ENCODE measurements at regions not wholly inside any gene's neighbourhood (a gene's known extent, or its start where the extent isn't known, plus 50 kb on each side); places are given as distances from the start of the nearest gene placed in this dataset.
"Not testable (repeated sequence)": the region's sequence is repeated elsewhere in the genome, so short reads cannot be mapped to it uniquely, and the experiment has no call there.

DNA sequence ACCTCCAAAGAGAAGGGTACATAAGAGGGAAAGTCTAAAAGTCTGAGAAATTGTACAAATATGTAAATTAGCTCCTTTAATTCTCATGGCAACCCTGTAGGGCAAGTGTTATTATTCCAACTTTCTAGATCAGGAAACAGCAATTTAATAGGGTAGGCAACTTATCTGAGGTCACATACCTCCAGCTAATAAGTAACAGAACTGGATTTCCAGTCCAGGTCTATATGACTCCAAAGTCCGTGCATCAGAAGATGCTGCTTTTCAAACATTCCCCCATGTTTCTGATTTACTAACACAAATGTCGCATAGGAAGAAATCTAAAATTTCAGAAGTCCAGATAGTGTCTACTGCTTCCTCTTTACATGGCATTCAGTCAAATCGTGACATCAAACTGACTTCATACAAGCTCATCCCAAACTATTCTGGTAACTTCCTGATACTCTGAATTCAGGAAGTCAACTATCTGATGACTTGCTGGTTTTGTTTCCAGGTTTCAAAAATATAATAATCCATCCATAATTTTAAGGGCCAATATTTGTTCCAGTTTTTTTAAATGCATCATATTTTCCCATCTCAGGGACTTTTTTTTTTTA lies 419.3 kb upstream of the ACVR2A start:
- DNase-seq = no peak
- Histone ChIP-seq H3K4me3 (no peak overlapping the region), H3K9me3 (no peaks in the 10 kb centered on the region), H3K4me1 (no peaks in the 10 kb centered on the region), H3K27ac (no peak overlapping the region), H3K36me3 (no peaks in the 10 kb centered on the region), H3K27me3 (no peaks in the 10 kb centered on the region)
- TF ChIP-seq POLR2A (IDR thresholded peaks at IDR 0.05) = no peak
- TF ChIP-seq, protein P1, sequence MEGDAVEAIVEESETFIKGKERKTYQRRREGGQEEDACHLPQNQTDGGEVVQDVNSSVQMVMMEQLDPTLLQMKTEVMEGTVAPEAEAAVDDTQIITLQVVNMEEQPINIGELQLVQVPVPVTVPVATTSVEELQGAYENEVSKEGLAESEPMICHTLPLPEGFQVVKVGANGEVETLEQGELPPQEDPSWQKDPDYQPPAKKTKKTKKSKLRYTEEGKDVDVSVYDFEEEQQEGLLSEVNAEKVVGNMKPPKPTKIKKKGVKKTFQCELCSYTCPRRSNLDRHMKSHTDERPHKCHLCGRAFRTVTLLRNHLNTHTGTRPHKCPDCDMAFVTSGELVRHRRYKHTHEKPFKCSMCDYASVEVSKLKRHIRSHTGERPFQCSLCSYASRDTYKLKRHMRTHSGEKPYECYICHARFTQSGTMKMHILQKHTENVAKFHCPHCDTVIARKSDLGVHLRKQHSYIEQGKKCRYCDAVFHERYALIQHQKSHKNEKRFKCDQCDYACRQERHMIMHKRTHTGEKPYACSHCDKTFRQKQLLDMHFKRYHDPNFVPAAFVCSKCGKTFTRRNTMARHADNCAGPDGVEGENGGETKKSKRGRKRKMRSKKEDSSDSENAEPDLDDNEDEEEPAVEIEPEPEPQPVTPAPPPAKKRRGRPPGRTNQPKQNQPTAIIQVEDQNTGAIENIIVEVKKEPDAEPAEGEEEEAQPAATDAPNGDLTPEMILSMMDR (IDR thresholded peaks at IDR 0.05) = no peak
- intact Hi-C loops (cut with DNase I; ENCODE audit: low total_unique reads) = no loop called here

DNA sequence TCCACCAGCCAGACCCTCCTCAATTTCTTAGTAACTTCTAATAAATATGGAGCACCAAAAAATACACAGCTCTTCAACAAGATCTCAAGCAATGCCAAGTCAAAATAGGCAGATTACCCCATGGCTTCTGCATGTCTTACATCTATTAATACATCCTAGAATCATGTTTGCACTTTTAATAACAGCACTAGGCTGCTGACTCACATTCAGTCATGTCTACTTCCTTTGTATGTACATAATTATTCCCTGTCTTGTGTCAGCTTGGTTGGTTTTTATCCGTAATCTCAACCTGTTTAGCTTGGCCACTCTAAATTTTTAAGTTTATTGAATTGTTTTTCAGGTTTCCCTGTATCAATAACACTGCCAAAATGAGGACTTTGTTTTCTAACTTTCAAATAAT lies 420.1 kb upstream of the ACVR2A start:
- intact Hi-C loops (cut with DNase I; ENCODE audit: low total_unique reads) = no loop called here
- H3K36me3 ChIP-seq = no peaks in the 10 kb centered on the region
- TF ChIP-seq POLR2A (IDR thresholded peaks at IDR 0.05) = no peak
- TF ChIP-seq, protein P1 (IDR thresholded peaks at IDR 0.05) = no peak
- no peaks in the 10 kb centered on the region for H3K27me3 ChIP-seq
- no peak overlapping the region for H3K27ac ChIP-seq
- no peak for DNase-seq
- no peaks in the 10 kb centered on the region for H3K4me1 ChIP-seq
- H3K4me3 ChIP-seq = no peak overlapping the region
- H3K9me3 ChIP-seq = no peaks in the 10 kb centered on the region

DNA sequence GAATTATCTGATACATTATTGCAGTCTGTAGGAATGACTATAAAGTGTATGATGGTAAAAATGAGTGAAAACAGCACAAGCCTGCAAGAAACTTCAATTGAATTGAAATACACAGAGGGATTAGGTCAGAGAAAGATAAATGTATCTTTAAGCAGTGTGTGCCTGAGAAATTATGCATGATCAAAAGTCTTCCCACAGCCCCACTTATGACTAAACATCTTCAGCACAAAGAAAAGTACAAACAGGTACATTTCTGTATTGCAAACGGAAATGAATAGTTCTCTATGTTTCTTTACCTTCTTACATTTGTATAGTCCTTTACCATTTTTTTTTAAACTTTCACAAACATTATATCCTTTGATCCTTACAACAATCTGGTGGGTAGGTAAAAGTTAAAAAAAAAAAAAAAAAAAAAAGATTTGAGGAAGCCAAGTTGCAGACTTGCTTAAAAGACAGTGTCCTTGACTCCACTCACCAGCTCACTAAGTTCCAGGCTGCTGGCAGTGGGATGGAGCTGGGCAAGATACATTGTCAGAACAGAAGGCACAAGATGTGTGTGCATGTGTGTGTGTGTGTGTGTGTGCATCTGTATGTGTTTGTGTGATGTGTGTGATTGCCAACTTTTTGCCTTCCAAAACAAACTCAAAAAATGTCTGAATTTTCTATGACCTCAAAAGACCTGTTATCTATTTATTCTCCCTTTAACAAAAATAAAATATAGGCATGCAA lies 423.7 kb upstream of the ACVR2A start:
- intact Hi-C loops (cut with DNase I; ENCODE audit: low total_unique reads) = no loop called here
- no peak overlapping the region for H3K27ac ChIP-seq
- H3K9me3 ChIP-seq = no peaks in the 10 kb centered on the region
- TF ChIP-seq, protein P1 (IDR thresholded peaks at IDR 0.05) = no peak
- TF ChIP-seq POLR2A (IDR thresholded peaks at IDR 0.05) = no peak
- no peaks in the 10 kb centered on the region for H3K27me3 ChIP-seq
- H3K4me1 ChIP-seq = no peaks in the 10 kb centered on the region
- H3K4me3 ChIP-seq = no peak overlapping the region
- H3K36me3 ChIP-seq = no peaks in the 10 kb centered on the region
- no peak for DNase-seq

DNA sequence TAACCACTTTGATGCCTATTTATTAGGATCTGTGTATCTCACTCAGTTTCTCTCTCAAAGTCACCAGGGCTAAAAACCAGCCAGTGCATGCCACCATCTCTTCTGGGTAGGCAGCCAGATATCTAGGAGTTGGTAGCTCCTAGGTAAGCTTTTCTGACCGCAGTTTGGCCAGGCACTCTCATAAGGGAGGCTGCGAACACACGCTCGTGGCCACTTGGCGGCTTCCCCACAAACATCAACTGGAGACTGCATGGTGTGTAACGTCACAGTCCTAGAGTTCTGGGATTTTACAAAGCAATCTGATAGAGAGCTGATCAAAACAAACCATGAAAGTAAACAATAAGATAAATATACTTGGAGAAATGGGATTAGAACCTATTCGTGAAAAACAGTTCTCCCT lies 424.3 kb upstream of the ACVR2A start:
- H3K27ac ChIP-seq = no peak overlapping the region
- intact Hi-C loops (cut with DNase I; ENCODE audit: low total_unique reads) = no loop called here
- H3K4me1 ChIP-seq = no peaks in the 10 kb centered on the region
- H3K36me3 ChIP-seq = no peaks in the 10 kb centered on the region
- H3K27me3 ChIP-seq = no peaks in the 10 kb centered on the region
- H3K9me3 ChIP-seq = no peaks in the 10 kb centered on the region
- no peak for TF ChIP-seq POLR2A (IDR thresholded peaks at IDR 0.05)
- TF ChIP-seq, protein P1 (IDR thresholded peaks at IDR 0.05) = no peak
- H3K4me3 ChIP-seq = no peak overlapping the region
- DNase-seq = no peak

DNA sequence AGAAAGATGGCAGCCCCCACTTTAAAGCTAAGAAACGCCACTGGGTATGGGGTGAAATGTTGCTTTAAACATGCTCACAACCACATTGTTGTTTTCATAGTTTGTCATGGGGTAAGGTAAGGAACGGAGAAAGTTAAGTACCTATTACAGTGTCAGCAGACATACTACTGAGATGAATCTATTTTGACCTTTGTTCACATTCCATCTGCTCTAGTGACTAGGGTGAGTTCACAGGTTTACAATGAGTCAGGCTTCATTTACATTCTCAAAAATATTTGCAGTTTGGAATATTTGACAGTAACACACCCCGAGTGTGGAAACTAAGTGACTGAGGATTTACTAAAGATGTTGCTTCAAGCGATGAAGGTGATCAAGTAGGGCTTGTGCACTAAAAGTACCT lies 428.7 kb upstream of the ACVR2A start:
- Histone ChIP-seq H3K4me1 (no peaks in the 10 kb centered on the region), H3K27me3 (no peaks in the 10 kb centered on the region), H3K9me3 (no peaks in the 10 kb centered on the region), H3K4me3 (no peak overlapping the region), H3K36me3 (no peaks in the 10 kb centered on the region), H3K27ac (no peak overlapping the region)
- DNase-seq = no peak
- intact Hi-C loops (cut with DNase I; ENCODE audit: low total_unique reads) = no loop called here
- no peak for TF ChIP-seq POLR2A (IDR thresholded peaks at IDR 0.05)
- TF ChIP-seq, protein P1 (IDR thresholded peaks at IDR 0.05) = no peak

DNA sequence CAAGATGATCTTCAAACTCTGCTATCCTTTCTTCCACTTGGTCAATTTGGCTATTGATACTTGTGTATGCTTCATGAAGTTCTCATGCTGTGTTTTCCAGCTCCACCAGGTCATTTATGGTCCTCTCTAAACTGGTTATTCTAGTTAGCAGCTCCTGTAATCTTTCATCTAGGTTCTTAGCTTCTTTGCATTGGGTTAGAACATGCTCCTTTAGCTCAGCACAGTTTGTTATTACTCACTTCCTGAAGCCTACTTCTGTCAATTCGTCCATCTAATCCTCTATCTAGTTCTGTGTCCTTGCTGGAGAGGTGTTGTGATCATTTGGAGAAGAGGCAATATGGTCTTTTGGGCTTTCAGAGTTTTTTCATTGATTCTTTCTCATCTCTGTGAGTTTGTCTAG lies 430.2 kb upstream of the ACVR2A start:
- H3K4me1 ChIP-seq; H3K36me3 ChIP-seq; H3K27me3 ChIP-seq; DNase-seq; H3K27ac ChIP-seq; H3K4me3 ChIP-seq; intact Hi-C loops (cut with DNase I; ENCODE audit: low total_unique reads); H3K9me3 ChIP-seq: not testable (repeated sequence)

All from uterus (tissue), 3 donors.